Mononuclear cell (primary cell): ENCODE measurements at regions not wholly inside any gene's neighbourhood (a gene's known extent, or its start where the extent isn't known, plus 50 kb on each side); places are given as distances from the start of the nearest gene placed in this dataset.
"Not testable (repeated sequence)": the region's sequence is repeated elsewhere in the genome, so short reads cannot be mapped to it uniquely, and the experiment has no call there.

Experiments
- H3K27me3 ChIP-seq: 2 replicates; pipeline ENCODE4 v1.6.0; 2011; ENCODE audit warnings: low read length, control low read depth; ENCODE audit not compliant: insufficient read depth
- H3K4me1 ChIP-seq: 2 replicates; pipeline ENCODE4 v1.5.1; 2011; ENCODE audit warnings: mild to moderate bottlenecking, low read length, control low read depth; ENCODE audit not compliant: insufficient read depth
- H3K4me3 ChIP-seq: 2 replicates; pipeline ENCODE4 v1.5.1; 2011; ENCODE audit warnings: mild to moderate bottlenecking, low read length, moderate library complexity
- H3K9me3 ChIP-seq: 2 replicates; pipeline ENCODE4 v1.5.1; 2011; ENCODE audit warnings: low read depth, mild to moderate bottlenecking, control low read depth, low read length

- Histone ChIP-seq H3K4me3 (no peak overlapping the region), H3K27me3 (no peaks in the 10 kb centered on the region), H3K4me1 (no peaks in the 10 kb centered on the region), H3K9me3 (no peaks in the 10 kb centered on the region)
These were observed 276.1 kb downstream of the ALG10 start for GRCh38 chr12:34298176-34298970.

GRCh38 chr12:34298971-34299801 is 276.9 kb downstream of the ALG10 start:
- Histone ChIP-seq H3K9me3 (no peaks in the 10 kb centered on the region), H3K4me3 (no peak overlapping the region), H3K27me3 (no peaks in the 10 kb centered on the region), H3K4me1 (no peaks in the 10 kb centered on the region)

DNA sequence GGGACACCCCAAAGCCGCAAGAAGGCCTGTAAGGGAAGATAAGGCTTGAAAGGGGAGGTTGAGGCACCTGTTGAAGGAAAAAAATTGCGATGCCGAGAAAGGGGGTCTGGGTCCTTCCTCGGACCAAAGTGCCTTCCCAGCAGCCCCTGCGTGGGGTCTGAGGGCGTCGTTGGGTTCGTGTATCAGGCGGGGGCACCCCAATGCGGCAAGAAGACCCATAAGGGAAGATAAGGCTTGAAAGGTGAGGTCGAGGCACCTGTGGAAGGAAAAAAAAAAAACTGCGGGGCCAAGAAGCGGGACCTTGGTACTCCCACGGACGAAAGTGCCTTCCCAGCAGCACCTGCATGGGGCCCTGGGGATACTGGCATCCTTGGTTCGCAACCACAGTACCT is 277.5 kb downstream of the ALG10 start:
- Histone ChIP-seq H3K9me3 (no peaks in the 10 kb centered on the region), H3K4me1 (no peaks in the 10 kb centered on the region), H3K27me3 (no peaks in the 10 kb centered on the region), H3K4me3 (no peak overlapping the region)

DNA sequence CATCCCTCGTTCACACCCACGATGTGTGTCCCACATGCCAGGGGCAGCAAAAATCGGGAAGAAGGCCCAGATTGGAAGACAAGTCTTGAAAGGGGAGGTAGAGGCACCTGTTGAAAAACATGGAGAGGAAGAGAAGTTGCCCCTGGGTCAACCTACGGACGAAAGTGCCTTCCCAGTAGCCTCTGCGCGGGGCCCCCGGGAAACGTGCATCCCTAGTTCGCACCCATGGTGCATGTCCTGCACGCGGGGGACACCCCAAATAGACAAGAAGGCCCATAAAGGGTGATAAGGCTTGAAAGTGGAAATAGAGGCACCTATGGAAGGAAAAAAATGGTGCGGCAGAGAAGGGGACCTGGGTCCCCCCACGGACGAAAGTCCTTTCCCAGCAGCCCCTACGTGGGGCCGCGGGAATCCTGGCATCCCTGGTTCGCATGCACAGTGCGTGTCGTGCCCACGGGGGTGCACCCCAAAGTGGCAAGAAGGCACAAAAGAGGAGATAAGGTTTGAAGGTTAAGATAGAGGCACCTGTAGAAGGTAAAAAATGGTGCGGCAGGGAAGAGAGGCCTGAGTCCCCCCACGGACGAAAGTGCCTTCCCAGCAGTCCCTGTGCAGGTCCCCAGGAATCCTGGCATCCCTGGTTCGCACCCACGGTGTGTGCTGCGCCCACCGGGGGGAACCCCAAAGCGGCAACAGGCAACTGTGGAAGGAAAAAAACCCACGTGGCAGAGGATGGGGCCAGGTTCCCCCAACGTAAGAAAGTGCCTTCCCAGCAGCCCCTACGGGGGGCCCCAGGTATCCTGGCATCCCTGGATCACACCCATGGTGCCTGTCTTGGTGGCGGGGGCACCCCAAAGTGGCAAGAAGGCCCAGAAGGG is 278.3 kb downstream of the ALG10 start:
- no peaks in the 10 kb centered on the region for H3K4me1 ChIP-seq

GRCh38 chr12:34301251-34302130 is 279.2 kb downstream of the ALG10 start:
- Histone ChIP-seq H3K4me3 (no peak overlapping the region), H3K27me3 (no peaks in the 10 kb centered on the region), H3K9me3 (no peaks in the 10 kb centered on the region), H3K4me1 (no peaks in the 10 kb centered on the region)

More for the DNA sequence above, 278.3 kb downstream of the ALG10 start:
- Histone ChIP-seq H3K9me3 (no peaks in the 10 kb centered on the region), H3K4me3 (no peak overlapping the region), H3K27me3 (no peaks in the 10 kb centered on the region)

DNA sequence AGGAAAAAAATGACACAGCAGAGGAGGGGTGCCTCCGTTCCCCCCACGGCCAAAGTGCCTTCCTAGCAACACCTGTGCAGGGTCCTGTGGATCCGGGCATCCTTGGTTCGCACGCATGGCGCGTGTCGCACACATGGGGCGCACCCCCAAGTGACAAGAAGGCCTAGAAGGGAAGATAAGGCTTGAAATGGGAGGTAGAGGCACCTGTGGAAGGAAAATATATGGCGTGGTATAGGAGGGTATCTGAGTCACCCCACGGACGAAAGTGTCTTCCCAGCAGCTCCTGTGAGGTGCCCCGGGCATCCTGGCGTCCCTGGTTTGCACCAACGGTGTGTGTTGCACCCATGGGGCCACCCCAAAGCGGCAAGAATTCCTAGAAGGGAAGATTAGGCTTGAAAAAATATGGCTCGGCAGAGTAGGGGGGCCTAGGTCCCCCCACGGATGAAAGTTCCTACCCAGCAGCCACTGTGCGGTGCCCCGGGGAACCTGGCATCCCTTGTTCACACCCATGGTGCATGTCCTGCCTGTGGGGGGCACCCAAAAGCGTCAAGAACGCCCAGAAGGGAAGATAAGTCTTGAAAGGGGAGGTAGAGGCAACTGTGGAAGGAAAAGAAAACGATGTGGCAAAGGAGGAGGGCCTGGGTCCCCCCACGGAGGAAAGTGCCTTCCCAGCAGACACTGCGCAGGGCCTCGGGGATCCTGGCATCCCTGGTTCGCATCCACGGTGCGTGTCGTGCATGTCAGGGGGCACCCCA is 280.0 kb downstream of the ALG10 start:
- Histone ChIP-seq H3K4me3 (no peak overlapping the region), H3K9me3 (no peaks in the 10 kb centered on the region)

GRCh38 chr12:34303091-34303870 is 281.0 kb downstream of the ALG10 start:
- Histone ChIP-seq H3K4me1 (no peaks in the 10 kb centered on the region), H3K9me3 (no peaks in the 10 kb centered on the region), H3K4me3 (no peak overlapping the region), H3K27me3 (no peaks in the 10 kb centered on the region)

More for the DNA sequence above, 280.0 kb downstream of the ALG10 start:
- Histone ChIP-seq H3K27me3 (no peaks in the 10 kb centered on the region), H3K4me1 (no peaks in the 10 kb centered on the region)

DNA sequence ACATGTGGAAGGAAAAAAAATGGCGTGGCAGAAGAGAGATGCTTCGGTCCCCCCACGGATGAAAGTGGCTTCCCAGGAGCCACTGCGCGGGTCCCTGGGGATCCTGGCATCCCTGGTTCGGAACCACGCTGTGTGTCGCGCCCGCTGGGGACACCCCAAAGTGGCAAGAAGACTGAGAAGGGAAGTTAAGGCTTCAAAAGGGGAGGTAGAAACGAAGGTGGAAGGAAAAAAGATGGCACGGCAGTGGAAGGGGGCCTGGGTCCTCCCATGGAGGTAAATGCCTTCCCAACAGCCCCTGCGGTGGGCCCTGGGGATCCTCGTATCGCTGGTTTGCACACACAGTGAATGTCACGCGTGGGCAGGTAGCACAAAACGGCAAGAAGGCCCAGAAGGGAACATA is 281.7 kb downstream of the ALG10 start:
- H3K27me3 ChIP-seq, result no peaks in the 10 kb centered on the region
- no peaks in the 10 kb centered on the region for H3K4me1 ChIP-seq
- no peak overlapping the region for H3K4me3 ChIP-seq
- no peaks in the 10 kb centered on the region for H3K9me3 ChIP-seq

- Histone ChIP-seq H3K27me3 (no peaks in the 10 kb centered on the region), H3K4me3 (no peak overlapping the region), H3K9me3 (no peaks in the 10 kb centered on the region), H3K4me1 (no peaks in the 10 kb centered on the region)
These were observed 282.2 kb downstream of the ALG10 start for GRCh38 chr12:34304546-34304945.

DNA sequence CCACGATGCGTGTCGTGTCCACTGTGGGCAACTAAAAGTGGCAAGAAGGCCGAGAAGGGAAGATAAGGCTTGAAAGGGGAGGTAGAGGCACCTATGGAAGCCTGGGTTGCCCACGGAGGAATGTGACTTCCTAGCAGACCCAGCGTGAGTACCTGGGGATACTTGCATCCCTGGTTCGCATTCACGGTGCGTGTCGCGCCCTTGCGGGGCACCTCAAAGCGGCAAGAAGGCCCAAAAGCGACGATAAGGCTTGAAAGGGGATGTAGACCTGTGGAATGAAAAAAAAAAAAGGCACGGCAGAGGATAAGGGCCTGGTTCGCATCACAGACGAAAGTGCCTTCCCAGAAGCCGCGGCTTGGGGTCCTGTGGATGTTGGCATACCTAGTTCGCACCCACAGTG is 282.9 kb downstream of the ALG10 start:
- Histone ChIP-seq H3K4me1 (no peaks in the 10 kb centered on the region), H3K9me3 (no peaks in the 10 kb centered on the region), H3K27me3 (no peaks in the 10 kb centered on the region), H3K4me3 (no peak overlapping the region)

DNA sequence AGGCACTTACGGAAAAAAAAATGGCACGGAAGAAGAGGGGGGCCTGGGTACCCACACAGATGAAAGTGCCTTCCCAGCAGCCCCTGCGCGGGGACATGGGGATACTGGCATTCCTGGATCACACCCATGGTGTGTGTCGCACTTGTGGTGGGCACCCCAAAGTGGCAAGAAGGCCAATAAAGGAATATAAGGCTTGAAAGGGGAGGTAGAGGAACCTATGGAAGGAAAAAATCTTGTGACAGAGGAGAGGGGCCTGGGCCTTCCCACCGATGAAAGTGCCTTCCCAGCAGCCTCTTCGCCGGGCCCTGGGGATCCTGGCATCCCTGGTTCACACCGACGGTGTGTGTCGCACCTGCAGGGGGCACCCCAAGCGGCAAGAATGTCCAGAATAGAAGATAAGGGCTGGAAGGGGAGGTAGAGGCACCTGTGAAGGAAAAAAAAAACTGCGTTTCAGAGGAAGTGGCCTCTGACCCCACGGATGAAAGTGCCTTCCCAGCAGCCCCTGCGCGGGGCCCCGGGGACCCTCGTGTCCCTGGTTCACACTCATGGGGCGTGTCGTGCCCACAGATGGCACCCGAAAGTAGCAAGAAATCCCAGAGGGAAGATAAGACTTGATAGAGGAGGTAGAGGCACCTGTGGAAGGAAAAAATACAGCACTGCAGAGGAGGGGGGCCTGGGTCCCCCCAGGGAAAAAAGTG is 284.0 kb downstream of the ALG10 start:
- H3K9me3 ChIP-seq, result no peaks in the 10 kb centered on the region
- H3K27me3 ChIP-seq, result no peaks in the 10 kb centered on the region
- no peaks in the 10 kb centered on the region for H3K4me1 ChIP-seq
- no peak overlapping the region for H3K4me3 ChIP-seq

GRCh38 chr12:34309806-34310804 is 287.8 kb downstream of the ALG10 start:
- H3K4me1 ChIP-seq, H3K4me3 ChIP-seq, H3K27me3 ChIP-seq, H3K9me3 ChIP-seq: not testable (repeated sequence)
